A673 (cell line): ENCODE measurements at regions not wholly inside any gene's neighbourhood (a gene's known extent, or its start where the extent isn't known, plus 50 kb on each side); places are given as distances from the start of the nearest gene placed in this dataset.
"Not testable (repeated sequence)": the region's sequence is repeated elsewhere in the genome, so short reads cannot be mapped to it uniquely, and the experiment has no call there.

Experiments used
- BruUV-seq: library from RNA; stranded (reverse); fragments of 400-500 nt; replicated peaks from 2 replicates; lab custom pipeline; 2021; lab: Mats Ljungman, UMichigan
- CTCF ChIA-PET: fragments of 300-600 bp; sonication (Branson Sonifier 250); formaldehyde crosslinking; loops from one replicate; lab custom pipeline; 2022; ENCODE audit warnings: antibody characterized with exemption; lab: Charles Lee
- POLR2A ChIA-PET: fragments of 300-600 bp; sonication (Branson Sonifier 250); formaldehyde crosslinking; loops from one replicate; lab custom pipeline; 2022; ENCODE audit warnings: antibody characterized with exemption; ENCODE audit not compliant: low non-redundant PET; lab: Charles Lee
- DNase-seq: peaks from one replicate; pipeline ENCODE4 v3.0.0-alpha.2; 2015; ENCODE audit warnings: low spot score
- H3K27ac ChIP-seq: fragments of 200-600 bp; sonication (generic); 2 replicates; pipeline ENCODE4 v1.5.1; 2016; ENCODE audit warnings: mixed run types, low read depth, mild to moderate bottlenecking, mixed read lengths, antibody characterized with exemption, low read length; ENCODE audit not compliant: poor library complexity, severe bottlenecking
- H3K27me3 ChIP-seq: fragments of 200-600 bp; sonication (generic); replicated peaks from 2 replicates; pipeline ENCODE4 v1.6.1; 2017; ENCODE audit warnings: mixed run types, low read depth, mild to moderate bottlenecking, mixed read lengths, antibody characterized with exemption, low read length; ENCODE audit not compliant: insufficient read depth, poor library complexity
- H3K36me3 ChIP-seq: fragments of 200-600 bp; sonication (generic); 2 replicates; pipeline ENCODE4 v1.6.1; 2016; ENCODE audit warnings: mixed run types, mild to moderate bottlenecking, mixed read lengths, antibody characterized with exemption, low read length; ENCODE audit not compliant: insufficient read depth, poor library complexity, severe bottlenecking
- H3K4me1 ChIP-seq: fragments of 200-600 bp; sonication (generic); 2 replicates; pipeline ENCODE4 v1.6.1; 2017; ENCODE audit warnings: mixed run types, mild to moderate bottlenecking, mixed read lengths, antibody characterized with exemption, low read length; ENCODE audit not compliant: insufficient read depth, poor library complexity, severe bottlenecking
- H3K4me3 ChIP-seq: fragments of 200-600 bp; sonication (generic); 2 replicates; pipeline ENCODE4 v1.5.1; 2016; ENCODE audit warnings: low read depth, mixed run types, mild to moderate bottlenecking, mixed read lengths, low read length; ENCODE audit not compliant: poor library complexity, severe bottlenecking
- H3K9me3 ChIP-seq: fragments of 200-600 bp; sonication (generic); 2 replicates; pipeline ENCODE4 v1.6.1; 2016; ENCODE audit warnings: mixed run types, low read depth, mild to moderate bottlenecking, mixed read lengths, antibody characterized with exemption, low read length; ENCODE audit not compliant: poor library complexity, severe bottlenecking
- EZH2 ChIP-seq: fragments of 200-600 bp; sonication (generic); IDR thresholded peaks from 2 replicates; pipeline ENCODE4 v1.6.1; 2017; ENCODE audit warnings: borderline replicate concordance, low read depth, mild to moderate bottlenecking, mixed read lengths, antibody characterized with exemption, low read length; ENCODE audit not compliant: poor library complexity, severe bottlenecking
- intact Hi-C: fragments of 100-400 bp; cut with micrococcal nuclease; formaldehyde crosslinking; loops from one replicate; pipeline ENCODE4 v1.10.0; 2022; ENCODE audit not compliant: unreplicated experiment
- TF ChIP-seq, protein P1 (sequence below): fragments of 300-800, 200-600 bp; sonication (generic); conservative IDR thresholded peaks from 2 replicates; pipeline ENCODE4 v1.5.1; 2017; ENCODE audit warnings: low read depth, mild to moderate bottlenecking, antibody characterized with exemption, low read length, moderate library complexity, mixed read lengths

GRCh38 chr10:108601851-108602250 is 1321.5 kb downstream of the XPNPEP1 start:
- Histone ChIP-seq H3K36me3 (no peaks in the 10 kb centered on the region), H3K9me3 (no peaks in the 10 kb centered on the region), H3K27ac (no peak overlapping the region), H3K27me3 (no peaks in the 10 kb centered on the region), H3K4me3 (no peak overlapping the region), H3K4me1 (peaks cover 16% of the 10 kb centered on the region)
- ChIA-PET POLR2A (no interaction called here), CTCF (no interaction called here)
- BruUV-seq = no TSS peak
- TF ChIP-seq, protein P1, sequence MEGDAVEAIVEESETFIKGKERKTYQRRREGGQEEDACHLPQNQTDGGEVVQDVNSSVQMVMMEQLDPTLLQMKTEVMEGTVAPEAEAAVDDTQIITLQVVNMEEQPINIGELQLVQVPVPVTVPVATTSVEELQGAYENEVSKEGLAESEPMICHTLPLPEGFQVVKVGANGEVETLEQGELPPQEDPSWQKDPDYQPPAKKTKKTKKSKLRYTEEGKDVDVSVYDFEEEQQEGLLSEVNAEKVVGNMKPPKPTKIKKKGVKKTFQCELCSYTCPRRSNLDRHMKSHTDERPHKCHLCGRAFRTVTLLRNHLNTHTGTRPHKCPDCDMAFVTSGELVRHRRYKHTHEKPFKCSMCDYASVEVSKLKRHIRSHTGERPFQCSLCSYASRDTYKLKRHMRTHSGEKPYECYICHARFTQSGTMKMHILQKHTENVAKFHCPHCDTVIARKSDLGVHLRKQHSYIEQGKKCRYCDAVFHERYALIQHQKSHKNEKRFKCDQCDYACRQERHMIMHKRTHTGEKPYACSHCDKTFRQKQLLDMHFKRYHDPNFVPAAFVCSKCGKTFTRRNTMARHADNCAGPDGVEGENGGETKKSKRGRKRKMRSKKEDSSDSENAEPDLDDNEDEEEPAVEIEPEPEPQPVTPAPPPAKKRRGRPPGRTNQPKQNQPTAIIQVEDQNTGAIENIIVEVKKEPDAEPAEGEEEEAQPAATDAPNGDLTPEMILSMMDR = no peak
- no peak for TF ChIP-seq EZH2
- DNase-seq = peak; percentile 37
- intact Hi-C loops = no loop called here

- H3K9me3 ChIP-seq, intact Hi-C loops, H3K27me3 ChIP-seq, H3K27ac ChIP-seq, CTCF ChIA-PET, H3K36me3 ChIP-seq, BruUV-seq, POLR2A ChIA-PET, DNase-seq, H3K4me3 ChIP-seq: not testable (repeated sequence)
- H3K4me1 ChIP-seq = peaks cover 24% of the 10 kb centered on the region
Observed at GRCh38 chr10:108600511-108600910, 1322.8 kb downstream of the XPNPEP1 start.

DNA sequence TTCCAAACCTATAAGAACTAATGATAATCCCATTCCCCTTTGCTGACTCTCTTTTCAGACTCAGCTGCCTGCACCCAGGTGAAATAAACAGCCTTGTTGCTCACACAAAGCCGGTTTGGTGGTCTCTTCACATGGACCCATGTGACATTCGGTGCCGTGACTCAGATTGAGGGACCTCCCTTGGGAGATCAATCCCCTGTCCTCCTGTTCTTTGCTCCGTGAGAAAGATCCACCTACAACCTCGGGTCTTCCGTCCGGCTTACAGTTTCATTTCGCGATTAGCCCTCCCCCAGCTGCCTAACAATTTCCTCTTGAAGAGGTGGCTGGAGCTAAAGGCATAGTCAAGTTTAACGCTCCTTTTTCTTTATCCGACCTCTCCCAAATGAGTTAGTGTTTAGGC is 1324.0 kb downstream of the XPNPEP1 start:
- DNase-seq, CTCF ChIA-PET, H3K36me3 ChIP-seq, H3K27ac ChIP-seq, BruUV-seq, H3K4me3 ChIP-seq, POLR2A ChIA-PET, intact Hi-C loops, H3K27me3 ChIP-seq, H3K9me3 ChIP-seq: not testable (repeated sequence)
- H3K4me1 ChIP-seq = peaks cover 36% of the 10 kb centered on the region

- CTCF ChIA-PET = no interaction called here
- BruUV-seq = no TSS peak
Observed at GRCh38 chr10:108598831-108599230, 1324.5 kb downstream of the XPNPEP1 start.

More at GRCh38 chr10:108598831-108599230, 1324.5 kb downstream of the XPNPEP1 start:
- Histone ChIP-seq H3K4me3 (no peak overlapping the region), H3K4me1 (peaks cover 39% of the 10 kb centered on the region), H3K27me3 (no peaks in the 10 kb centered on the region), H3K9me3 (no peaks in the 10 kb centered on the region), H3K36me3 (no peaks in the 10 kb centered on the region), H3K27ac (no peak overlapping the region)
- intact Hi-C loops = no loop called here
- DNase-seq = no peak
- POLR2A ChIA-PET = no interaction called here
- TF ChIP-seq, protein P1 = no peak
- TF ChIP-seq EZH2 = no peak
